ENCODE measurements at regions not wholly inside any gene's neighbourhood (a gene's known extent, or its start where the extent isn't known, plus 50 kb on each side); places are given as distances from the start of the nearest gene placed in this dataset.

DNA sequence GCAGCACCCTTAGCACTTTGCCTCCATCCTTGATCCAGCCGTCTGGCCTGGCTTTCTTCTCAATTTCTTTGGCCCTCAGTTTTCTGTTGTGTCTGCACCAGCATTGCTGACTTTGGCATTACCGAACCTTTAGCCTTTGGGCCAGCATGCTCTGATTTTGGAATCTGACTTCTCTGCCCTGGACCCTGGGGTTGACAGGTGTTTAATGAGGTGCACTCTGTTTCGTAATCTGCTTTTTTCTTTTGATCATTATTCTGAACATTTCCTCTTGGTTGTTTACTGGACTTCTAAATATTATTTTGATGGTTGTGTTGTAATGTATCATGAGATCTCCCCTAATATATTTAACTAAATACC lies 71.5 kb upstream of the ENPP6 start:
- TF ChIP-seq, protein P1, sequence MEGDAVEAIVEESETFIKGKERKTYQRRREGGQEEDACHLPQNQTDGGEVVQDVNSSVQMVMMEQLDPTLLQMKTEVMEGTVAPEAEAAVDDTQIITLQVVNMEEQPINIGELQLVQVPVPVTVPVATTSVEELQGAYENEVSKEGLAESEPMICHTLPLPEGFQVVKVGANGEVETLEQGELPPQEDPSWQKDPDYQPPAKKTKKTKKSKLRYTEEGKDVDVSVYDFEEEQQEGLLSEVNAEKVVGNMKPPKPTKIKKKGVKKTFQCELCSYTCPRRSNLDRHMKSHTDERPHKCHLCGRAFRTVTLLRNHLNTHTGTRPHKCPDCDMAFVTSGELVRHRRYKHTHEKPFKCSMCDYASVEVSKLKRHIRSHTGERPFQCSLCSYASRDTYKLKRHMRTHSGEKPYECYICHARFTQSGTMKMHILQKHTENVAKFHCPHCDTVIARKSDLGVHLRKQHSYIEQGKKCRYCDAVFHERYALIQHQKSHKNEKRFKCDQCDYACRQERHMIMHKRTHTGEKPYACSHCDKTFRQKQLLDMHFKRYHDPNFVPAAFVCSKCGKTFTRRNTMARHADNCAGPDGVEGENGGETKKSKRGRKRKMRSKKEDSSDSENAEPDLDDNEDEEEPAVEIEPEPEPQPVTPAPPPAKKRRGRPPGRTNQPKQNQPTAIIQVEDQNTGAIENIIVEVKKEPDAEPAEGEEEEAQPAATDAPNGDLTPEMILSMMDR (IDR thresholded peaks at IDR 0.05), result no peak
- no peak for TF ChIP-seq POLR2A (IDR thresholded peaks at IDR 0.05)

All from right lobe of liver (tissue), 4 donors.